GM23338 (cell line): ENCODE measurements at regions not wholly inside any gene's neighbourhood (a gene's known extent, or its start where the extent isn't known, plus 50 kb on each side); places are given as distances from the start of the nearest gene placed in this dataset.

Source experiments
- ATAC-seq: fragments of 200-7000 bp; cut with Tn5 transposase; 3 replicates; pipeline ENCODE4 v1.9.1; 2020
- DNase-seq: peaks from one replicate; pipeline ENCODE4 v3.0.0-alpha.2; 2015; ENCODE audit warnings: low spot score
- H2AFZ ChIP-seq: fragments of 200-600 bp; sonication (generic); 2 replicates; pipeline ENCODE4 v1.8.0; 2016; ENCODE audit warnings: antibody characterized with exemption, mild to moderate bottlenecking, moderate library complexity
- H3F3A ChIP-seq: fragments of 200-600 bp; sonication (generic); replicated peaks from 2 replicates; pipeline ENCODE4 v1.8.0; 2017; ENCODE audit warnings: antibody characterized with exemption, mixed run types, low read depth
- H3K27ac ChIP-seq: fragments of 200-600 bp; sonication (generic); 2 replicates; pipeline ENCODE4 v1.6.1; 2016; ENCODE audit warnings: low read depth
- H3K27me3 ChIP-seq: fragments of 200-600 bp; sonication (generic); 2 replicates; pipeline ENCODE4 v1.8.0; 2016; ENCODE audit warnings: mild to moderate bottlenecking, mixed run types, moderate library complexity; ENCODE audit not compliant: insufficient read depth
- H3K36me3 ChIP-seq: fragments of 200-600 bp; sonication (generic); 2 replicates; pipeline ENCODE4 v1.8.0; 2016; ENCODE audit warnings: mild to moderate bottlenecking; ENCODE audit not compliant: insufficient read depth
- H3K4me1 ChIP-seq: fragments of 200-600 bp; sonication (generic); 2 replicates; pipeline ENCODE4 v1.8.0; 2016; ENCODE audit warnings: mild to moderate bottlenecking, moderate library complexity; ENCODE audit not compliant: insufficient read depth
- H3K4me2 ChIP-seq: fragments of 200-600 bp; sonication (generic); 2 replicates; pipeline ENCODE4 v1.7.1; 2017; ENCODE audit warnings: mixed run types
- H3K4me3 ChIP-seq: fragments of 200-600 bp; sonication (generic); 2 replicates; pipeline ENCODE4 v1.6.1; 2016; ENCODE audit warnings: mixed run types
- H3K79me2 ChIP-seq: fragments of 200-600 bp; sonication (generic); replicated peaks from 2 replicates; pipeline ENCODE4 v1.8.0; 2017; ENCODE audit warnings: mild to moderate bottlenecking; ENCODE audit not compliant: insufficient read depth
- H3K9me2 ChIP-seq: fragments of 200-600 bp; sonication (generic); 2 replicates; pipeline ENCODE4 v1.8.0; 2017; ENCODE audit not compliant: insufficient read depth
- H4K20me1 ChIP-seq: fragments of 200-600 bp; sonication (generic); replicated peaks from 2 replicates; pipeline ENCODE4 v1.8.0; 2017; ENCODE audit warnings: mild to moderate bottlenecking; ENCODE audit not compliant: insufficient read depth
- H3K27ac Mint-ChIP-seq: 2 replicates; pipeline ENCODE4 v1.8.0; 2020; ENCODE audit warnings: inconsistent platforms, mild to moderate bottlenecking, moderate library complexity, mixed read lengths
- H3K27me3 Mint-ChIP-seq: 3 replicates; pipeline ENCODE4 v1.8.0; 2022; ENCODE audit warnings: low read depth, mild to moderate bottlenecking, moderate library complexity, mixed read lengths, inconsistent platforms; ENCODE audit not compliant: insufficient read depth, poor library complexity
- H3K36me3 Mint-ChIP-seq: 3 replicates; pipeline ENCODE4 v1.8.0; 2021; ENCODE audit warnings: low read depth, mild to moderate bottlenecking, inconsistent platforms, moderate library complexity, mixed read lengths
- H3K4me1 Mint-ChIP-seq: 3 replicates; pipeline ENCODE4 v1.8.0; 2020; ENCODE audit warnings: mild to moderate bottlenecking, inconsistent platforms, mixed read lengths
- H3K4me3 Mint-ChIP-seq: 3 replicates; pipeline ENCODE4 v1.8.0; 2021; ENCODE audit warnings: moderate library complexity, mild to moderate bottlenecking, inconsistent platforms, mixed read lengths
- H3K9me3 Mint-ChIP-seq: 3 replicates; pipeline ENCODE4 v1.8.0; 2020; ENCODE audit warnings: moderate library complexity, mild to moderate bottlenecking, inconsistent platforms, mixed read lengths
- NANOG ChIP-seq: IDR thresholded peaks from 2 replicates; pipeline ENCODE4 v1.6.1; 2016; ENCODE audit warnings: antibody characterized with exemption, borderline replicate concordance
- REST ChIP-seq: IDR thresholded peaks from one replicate; pipeline ENCODE4 v1.6.1; 2018; ENCODE audit warnings: antibody characterized with exemption; ENCODE audit not compliant: unreplicated experiment
- ZNF462 ChIP-seq: fragments of 250-450 bp; sonication (Bioruptor Pico); IDR thresholded peaks from 2 replicates; pipeline ENCODE4 v1.5.0; 2020; ENCODE audit warnings: mild to moderate bottlenecking, moderate library complexity
- TF ChIP-seq, protein P1 (sequence below): IDR thresholded peaks from 2 replicates; pipeline ENCODE4 v1.6.1; 2016; ENCODE audit warnings: antibody characterized with exemption

DNA sequence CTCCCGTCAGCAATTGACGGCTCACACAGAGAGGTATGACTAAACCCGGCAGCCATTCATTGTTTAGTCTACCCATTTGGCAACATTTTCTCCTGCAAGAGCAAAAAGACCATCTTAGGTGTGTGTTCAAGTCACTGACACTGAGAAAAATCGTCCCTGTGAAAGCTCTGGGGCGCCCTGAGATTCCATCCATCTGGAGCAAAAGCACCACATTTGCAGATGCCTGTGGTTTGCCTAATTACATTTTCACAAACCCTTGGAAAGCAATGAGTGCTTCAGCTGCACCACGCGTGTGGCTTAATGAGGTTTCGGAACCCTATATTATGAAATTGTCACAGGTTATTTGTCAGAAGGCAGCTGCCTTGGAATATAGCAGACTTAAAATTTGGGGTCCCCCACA is 110.7 kb upstream of the PTPRM start:
- TF ChIP-seq REST = no peak
- no peak for TF ChIP-seq NANOG
- TF ChIP-seq ZNF462 (CRISPR knock-in tag) = no peak
- TF ChIP-seq, protein P1, sequence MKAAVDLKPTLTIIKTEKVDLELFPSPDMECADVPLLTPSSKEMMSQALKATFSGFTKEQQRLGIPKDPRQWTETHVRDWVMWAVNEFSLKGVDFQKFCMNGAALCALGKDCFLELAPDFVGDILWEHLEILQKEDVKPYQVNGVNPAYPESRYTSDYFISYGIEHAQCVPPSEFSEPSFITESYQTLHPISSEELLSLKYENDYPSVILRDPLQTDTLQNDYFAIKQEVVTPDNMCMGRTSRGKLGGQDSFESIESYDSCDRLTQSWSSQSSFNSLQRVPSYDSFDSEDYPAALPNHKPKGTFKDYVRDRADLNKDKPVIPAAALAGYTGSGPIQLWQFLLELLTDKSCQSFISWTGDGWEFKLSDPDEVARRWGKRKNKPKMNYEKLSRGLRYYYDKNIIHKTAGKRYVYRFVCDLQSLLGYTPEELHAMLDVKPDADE = no peak
- H3K27ac Mint-ChIP-seq = no peak overlapping the region
- Histone ChIP-seq H3K79me2 (no peaks in the 10 kb centered on the region), H3F3A (no peaks in the 10 kb centered on the region), H3K4me2 (no peak overlapping the region), H3K36me3 (no peaks in the 10 kb centered on the region), H3K4me3 (no peak overlapping the region), H3K4me1 (no peaks in the 10 kb centered on the region; the same call in 1 of the 2 replicates), H4K20me1 (no peaks in the 10 kb centered on the region), H3K9me2 (no peaks in the 10 kb centered on the region), H3K27me3 (no peaks in the 10 kb centered on the region), H3K27ac (no peak overlapping the region), H2AFZ (0 out of 2 replicates have a peak overlapping the region, but pooled peaks have one; percentile 66)
- ATAC-seq (no peak), DNase-seq (no peak)
- peaks cover 18% of the 10 kb centered on the region for H3K4me1 Mint-ChIP-seq
- H3K4me3 Mint-ChIP-seq = no peak overlapping the region
- no peaks in the 10 kb centered on the region for H3K9me3 Mint-ChIP-seq
- peaks cover 10% of the 10 kb centered on the region for H3K27me3 Mint-ChIP-seq
- no peaks in the 10 kb centered on the region for H3K36me3 Mint-ChIP-seq
